OCI-LY3 (cell line): ENCODE measurements at regions not wholly inside any gene's neighbourhood (a gene's known extent, or its start where the extent isn't known, plus 50 kb on each side); places are given as distances from the start of the nearest gene placed in this dataset.

Source experiments
- EZH2phosphoT487 ChIP-seq: fragments of 200-600 bp; shearing (Covaris generic); IDR thresholded peaks from 2 replicates; pipeline ENCODE4 v1.6.1; 2018; ENCODE audit warnings: antibody characterized with exemption, mixed run types, low read depth
- TF ChIP-seq, protein P1 (sequence below): fragments of 200-600, 300-600 bp; sonication (generic); IDR thresholded peaks from 2 replicates; pipeline ENCODE4 v1.5.1; 2014; ENCODE audit warnings: antibody characterized with exemption, low read length, low read depth

DNA sequence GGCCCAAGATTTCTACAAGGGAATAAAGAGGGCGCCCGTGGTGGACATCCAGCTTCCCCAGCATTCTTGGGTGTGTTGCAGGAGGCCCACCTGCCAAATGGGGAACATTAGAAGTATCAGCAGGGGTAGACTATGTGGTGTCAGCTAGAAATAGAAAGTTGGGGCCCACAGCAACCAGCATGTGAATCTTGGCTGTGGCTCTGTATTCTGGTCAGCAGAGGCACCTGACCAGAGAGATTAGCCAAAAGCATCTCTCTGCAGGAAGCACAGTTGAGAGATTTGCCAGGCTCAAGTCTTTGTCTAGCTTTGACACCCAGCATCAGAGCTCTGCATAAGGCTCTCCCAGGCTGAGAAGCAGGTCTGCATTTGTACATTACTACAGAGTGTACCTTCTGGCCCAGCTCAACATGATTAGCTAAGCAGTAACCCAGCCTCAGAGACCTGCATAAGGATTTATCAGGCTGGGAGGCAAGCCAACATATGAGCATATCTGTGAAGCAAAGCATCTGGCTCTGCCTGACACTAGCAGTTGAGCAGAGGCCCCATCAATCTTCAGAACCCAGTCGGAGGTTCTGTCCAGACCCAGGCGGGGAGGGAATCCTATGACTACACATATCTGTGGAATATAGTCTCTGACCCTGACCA, 79.9 kb downstream of the MS4A13 start:
- TF ChIP-seq, protein P1, sequence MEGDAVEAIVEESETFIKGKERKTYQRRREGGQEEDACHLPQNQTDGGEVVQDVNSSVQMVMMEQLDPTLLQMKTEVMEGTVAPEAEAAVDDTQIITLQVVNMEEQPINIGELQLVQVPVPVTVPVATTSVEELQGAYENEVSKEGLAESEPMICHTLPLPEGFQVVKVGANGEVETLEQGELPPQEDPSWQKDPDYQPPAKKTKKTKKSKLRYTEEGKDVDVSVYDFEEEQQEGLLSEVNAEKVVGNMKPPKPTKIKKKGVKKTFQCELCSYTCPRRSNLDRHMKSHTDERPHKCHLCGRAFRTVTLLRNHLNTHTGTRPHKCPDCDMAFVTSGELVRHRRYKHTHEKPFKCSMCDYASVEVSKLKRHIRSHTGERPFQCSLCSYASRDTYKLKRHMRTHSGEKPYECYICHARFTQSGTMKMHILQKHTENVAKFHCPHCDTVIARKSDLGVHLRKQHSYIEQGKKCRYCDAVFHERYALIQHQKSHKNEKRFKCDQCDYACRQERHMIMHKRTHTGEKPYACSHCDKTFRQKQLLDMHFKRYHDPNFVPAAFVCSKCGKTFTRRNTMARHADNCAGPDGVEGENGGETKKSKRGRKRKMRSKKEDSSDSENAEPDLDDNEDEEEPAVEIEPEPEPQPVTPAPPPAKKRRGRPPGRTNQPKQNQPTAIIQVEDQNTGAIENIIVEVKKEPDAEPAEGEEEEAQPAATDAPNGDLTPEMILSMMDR = no peak
- TF ChIP-seq EZH2phosphoT487 = no peak
